Esophagus squamous epithelium (tissue), 5 donors: ENCODE measurements at regions not wholly inside any gene's neighbourhood (a gene's known extent, or its start where the extent isn't known, plus 50 kb on each side); places are given as distances from the start of the nearest gene placed in this dataset.
"Not testable (repeated sequence)": the region's sequence is repeated elsewhere in the genome, so short reads cannot be mapped to it uniquely, and the experiment has no call there.

ENCODE experiments used
- DNase-seq: peaks from one replicate; lab custom pipeline; 2025; lab: John Stamatoyannopoulos, UW
- H3K27ac ChIP-seq, 4 donors: fragments of 200-600 bp; sonication (generic); one replicate each; pipeline ENCODE4 v1.5.1; 2016 to 2019; ENCODE audit warnings: mild to moderate bottlenecking in 1 of 4
- H3K27me3 ChIP-seq, 4 donors: fragments of 200-600 bp; sonication (generic); 1 replicate in 3 of 4; 2 replicates in 1 of 4; pipeline versions ENCODE4 v1.5.1 to v1.6.0; 2017 to 2021; ENCODE audit warnings: antibody characterized with exemption in 1 of 4
- H3K36me3 ChIP-seq, 3 donors: fragments of 200-600 bp; sonication (generic); one replicate each; pipeline ENCODE4 v1.5.1; 2016 to 2019
- H3K4me1 ChIP-seq, 3 donors: fragments of 200-600 bp; sonication (generic); one replicate each; pipeline ENCODE4 v1.5.1; 2017 to 2019
- H3K4me3 ChIP-seq, 4 donors: fragments of 200-600 bp; sonication (generic); 1 replicate in 3 of 4; 2 replicates in 1 of 4; pipeline ENCODE4 v1.5.1; 2016 to 2019; ENCODE audit warnings: mild to moderate bottlenecking in 2 of 4, moderate library complexity in 1 of 4
- H3K9me3 ChIP-seq, 3 donors: fragments of 200-600 bp; sonication (generic); one replicate each; pipeline ENCODE4 v1.5.1; 2016 to 2019
- CTCF ChIP-seq, 6 experiments: fragments of 450-650 bp in 4 of 6; fragments of 200-600 bp in 2 of 6; sonication (generic) in 2 of 6; IDR thresholded peaks; one replicate each; pipeline ENCODE4 v1.5.1; 2016 to 2019; ENCODE audit warnings: antibody characterized with exemption in 6 of 6, mild to moderate bottlenecking in 4 of 6, moderate library complexity in 4 of 6
- POLR2A ChIP-seq, 4 donors: fragments of 450-650 bp; IDR thresholded peaks; one replicate each; pipeline ENCODE4 v1.6.1; 2017; ENCODE audit warnings: antibody characterized with exemption in 4 of 4, mild to moderate bottlenecking in 4 of 4, moderate library complexity in 3 of 4
- WGBS, 2 donors: methylation state at CpG; one replicate each; pipeline ENCODE4 v1.1.5; 2018; 5-methylcytosine and 5-hydroxymethylcytosine counted together
- intact Hi-C: fragments of 100-400 bp; cut with DNase I; formaldehyde crosslinking; loops from one replicate; pipeline ENCODE4 v1.15.0; 2022
- donor health status: DM: yes; HTN: yes; CAD: no.

GRCh38 chr15:26126070-26126469 lies 262.9 kb upstream of the ATP10A start:
- Histone ChIP-seq H3K36me3 (no peaks in the 10 kb centered on the region), H3K9me3 (no peaks in the 10 kb centered on the region), H3K27me3 (no peaks in the 10 kb centered on the region), H3K27ac (no peak overlapping the region), H3K4me1 (peaks cover 0 to 10% (median 0%) of the 10 kb centered on the region in 3 donors), H3K4me3 (no peak overlapping the region)
- no peak for DNase-seq
- TF ChIP-seq POLR2A (IDR thresholded peaks at IDR 0.05) (no peak), CTCF (IDR thresholded peaks at IDR 0.05) (no peak)
- 21 to 55% methylated on average over 4 of the region's 6 CpGs for WGBS, 2 donors
- intact Hi-C loops = no loop called here

- Histone ChIP-seq H3K36me3 (no peaks in the 10 kb centered on the region), H3K27me3 (no peaks in the 10 kb centered on the region), H3K9me3 (no peaks in the 10 kb centered on the region), H3K4me3 (no peak overlapping the region), H3K4me1 (peaks cover 0 to 10% (median 0%) of the 10 kb centered on the region in 3 donors), H3K27ac (no peak overlapping the region)
- TF ChIP-seq CTCF (IDR thresholded peaks at IDR 0.05) (no peak), POLR2A (IDR thresholded peaks at IDR 0.05) (no peak)
- no peak for DNase-seq
- intact Hi-C loops = no loop called here
- 26 to 75% methylated on average over 5 of the region's 12 CpGs for WGBS, 2 donors
Observed at GRCh38 chr15:26125664-26126063, 262.5 kb upstream of the ATP10A start.

GRCh38 chr15:26119322-26119721 lies 256.2 kb upstream of the ATP10A start:
- Histone ChIP-seq H3K27me3 (no peaks in the 10 kb centered on the region), H3K4me3 (no peak overlapping the region), H3K4me1 (peaks cover 0 to 12% (median 0%) of the 10 kb centered on the region in 3 donors), H3K27ac (no peak overlapping the region), H3K36me3 (no peaks in the 10 kb centered on the region), H3K9me3 (no peaks in the 10 kb centered on the region)
- no peak for DNase-seq
- intact Hi-C loops = no loop called here
- TF ChIP-seq POLR2A (IDR thresholded peaks at IDR 0.05) (no peak), CTCF (IDR thresholded peaks at IDR 0.05) (no peak)
- 80 to 87% methylated on average over 6 of the region's 6 CpGs for WGBS, 2 donors

- intact Hi-C loops = no loop called here
- Histone ChIP-seq H3K4me1 (peaks cover 0 to 12% (median 0%) of the 10 kb centered on the region in 3 donors), H3K9me3 (no peaks in the 10 kb centered on the region), H3K27ac (no peak overlapping the region), H3K4me3 (no peak overlapping the region), H3K27me3 (no peaks in the 10 kb centered on the region), H3K36me3 (no peaks in the 10 kb centered on the region)
- no peak for DNase-seq
- TF ChIP-seq CTCF (IDR thresholded peaks at IDR 0.05) (no peak), POLR2A (IDR thresholded peaks at IDR 0.05) (no peak)
- WGBS, 2 donors = 46 to 60% methylated on average over 9 of the region's 9 CpGs
Observed at GRCh38 chr15:26115229-26115943, 252.3 kb upstream of the ATP10A start.

GRCh38 chr15:26114128-26114527 lies 251.0 kb upstream of the ATP10A start:
- H3K36me3 ChIP-seq, H3K27me3 ChIP-seq, H3K4me3 ChIP-seq, DNase-seq, intact Hi-C loops, H3K27ac ChIP-seq, H3K9me3 ChIP-seq: not testable (repeated sequence)
- 67 to 78% methylated on average over 8 of the region's 8 CpGs for WGBS, 2 donors
- peaks cover 0 to 12% (median 0%) of the 10 kb centered on the region in 3 donors for H3K4me1 ChIP-seq
